Neural progenitor cell (in vitro differentiated cells): ENCODE measurements at regions not wholly inside any gene's neighbourhood (a gene's known extent, or its start where the extent isn't known, plus 50 kb on each side); places are given as distances from the start of the nearest gene placed in this dataset.

Experiments used
- DNase-seq: peaks from one replicate; pipeline ENCODE4 v3.0.0-alpha.2; 2016; ENCODE audit warnings: low spot score
- H2AFZ ChIP-seq: fragments of 200-600 bp; sonication (generic); replicated peaks from 2 replicates; pipeline ENCODE4 v1.6.1; 2016; ENCODE audit warnings: antibody characterized with exemption
- H3F3A ChIP-seq: fragments of 200-600 bp; sonication (generic); 2 replicates; pipeline ENCODE4 v1.6.1; 2016; ENCODE audit warnings: antibody characterized with exemption, low read depth
- H3K27ac ChIP-seq: fragments of 200-600 bp; sonication (generic); 2 replicates; pipeline ENCODE4 v1.5.1; 2016; ENCODE audit warnings: mild to moderate bottlenecking
- H3K27me3 ChIP-seq: fragments of 200-600 bp; sonication (generic); 2 replicates; pipeline ENCODE4 v1.6.1; 2016; ENCODE audit warnings: mild to moderate bottlenecking, moderate library complexity
- H3K36me3 ChIP-seq: fragments of 200-600 bp; sonication (generic); 2 replicates; pipeline ENCODE4 v1.5.1; 2016
- H3K4me1 ChIP-seq: fragments of 200-600 bp; sonication (generic); 2 replicates; pipeline ENCODE4 v1.6.1; 2016; ENCODE audit warnings: mixed run types
- H3K4me2 ChIP-seq: fragments of 200-600 bp; sonication (generic); 2 replicates; pipeline ENCODE4 v1.6.1; 2016
- H3K4me3 ChIP-seq: fragments of 200-600 bp; sonication (generic); 2 replicates; pipeline ENCODE4 v1.5.1; 2016
- H3K79me2 ChIP-seq: fragments of 200-600 bp; sonication (generic); 2 replicates; pipeline ENCODE4 v1.6.1; 2016; ENCODE audit warnings: low read depth
- H3K9ac ChIP-seq: fragments of 200-600 bp; sonication (generic); 2 replicates; pipeline ENCODE4 v1.6.1; 2016
- H3K9me3 ChIP-seq: fragments of 200-600 bp; sonication (generic); 2 replicates; pipeline ENCODE4 v1.5.1; 2016; ENCODE audit warnings: low read depth
- H4K20me1 ChIP-seq: fragments of 200-600 bp; sonication (generic); 2 replicates; pipeline ENCODE4 v1.6.1; 2016; ENCODE audit warnings: low read depth
- H3K27ac Mint-ChIP-seq: 3 replicates; pipeline ENCODE4 v1.8.0; 2021; ENCODE audit warnings: mixed read lengths
- H3K27me3 Mint-ChIP-seq: 2 replicates; pipeline ENCODE4 v1.8.0; 2022; ENCODE audit warnings: low read depth, mild to moderate bottlenecking, inconsistent platforms, moderate library complexity, mixed read lengths; ENCODE audit not compliant: insufficient read depth
- H3K36me3 Mint-ChIP-seq: 3 replicates; pipeline ENCODE4 v1.8.0; 2021; ENCODE audit warnings: mixed read lengths
- H3K4me1 Mint-ChIP-seq: 3 replicates; pipeline ENCODE4 v1.8.0; 2021; ENCODE audit warnings: mixed read lengths
- H3K4me3 Mint-ChIP-seq: 3 replicates; pipeline ENCODE4 v1.8.0; 2021; ENCODE audit warnings: mild to moderate bottlenecking, moderate library complexity, mixed read lengths
- H3K9me3 Mint-ChIP-seq: 3 replicates; pipeline ENCODE4 v1.8.0; 2020; ENCODE audit warnings: mixed read lengths
- CTCF ChIP-seq: fragments of 200-600 bp; sonication (generic); IDR thresholded peaks from 2 replicates; pipeline ENCODE4 v1.5.1; 2017; ENCODE audit warnings: antibody characterized with exemption, mild to moderate bottlenecking
- EZH2 ChIP-seq: fragments of 200-600 bp; sonication (generic); IDR thresholded peaks from 2 replicates; pipeline ENCODE4 v1.6.1; 2017; ENCODE audit warnings: antibody characterized with exemption, mild to moderate bottlenecking, moderate library complexity
- EZH2phosphoT487 ChIP-seq: fragments of 200-600 bp; sonication (generic); IDR thresholded peaks from 2 replicates; pipeline ENCODE4 v1.6.1; 2017; ENCODE audit warnings: antibody characterized with exemption

GRCh38 chr6:103983011-103983410, 876.7 kb downstream of the HACE1 start:
- no peaks in the 10 kb centered on the region for H3K9me3 ChIP-seq
- H3K4me3 ChIP-seq = no peak overlapping the region
- H3K27ac ChIP-seq = no peak overlapping the region
- no peaks in the 10 kb centered on the region for H3K4me1 Mint-ChIP-seq
- peaks cover 4% of the 10 kb centered on the region for H3K9me3 Mint-ChIP-seq
- H3K9ac ChIP-seq = no peak overlapping the region
- H3K4me2 ChIP-seq = no peak overlapping the region
- peaks cover 3% of the 10 kb centered on the region for H3K4me1 ChIP-seq
- H3K27me3 Mint-ChIP-seq = no peaks in the 10 kb centered on the region
- no peak overlapping the region for H3K4me3 Mint-ChIP-seq
- no peak overlapping the region for H3K27ac Mint-ChIP-seq
- no peaks in the 10 kb centered on the region for H3K79me2 ChIP-seq
- no peaks in the 10 kb centered on the region for H4K20me1 ChIP-seq
- H3K36me3 Mint-ChIP-seq = no peaks in the 10 kb centered on the region
- no peak for TF ChIP-seq CTCF
- no peak for TF ChIP-seq EZH2
- TF ChIP-seq EZH2phosphoT487 = no peak
- no peak overlapping the region for H2AFZ ChIP-seq
- DNase-seq = no peak
- no peaks in the 10 kb centered on the region for H3F3A ChIP-seq
- H3K36me3 ChIP-seq = no peaks in the 10 kb centered on the region
- H3K27me3 ChIP-seq = no peaks in the 10 kb centered on the region

GRCh38 chr6:103982574-103982973, 877.1 kb downstream of the HACE1 start:
- no peak overlapping the region for H2AFZ ChIP-seq
- no peaks in the 10 kb centered on the region for H3K36me3 ChIP-seq
- no peaks in the 10 kb centered on the region for H3K9me3 ChIP-seq
- Mint-ChIP-seq H3K4me3 (no peak overlapping the region), H3K27ac (no peak overlapping the region), H3K4me1 (no peaks in the 10 kb centered on the region), H3K36me3 (no peaks in the 10 kb centered on the region), H3K27me3 (no peaks in the 10 kb centered on the region), H3K9me3 (peaks cover 4% of the 10 kb centered on the region)
- no peaks in the 10 kb centered on the region for H3F3A ChIP-seq
- no peaks in the 10 kb centered on the region for H3K79me2 ChIP-seq
- H3K4me2 ChIP-seq = no peak overlapping the region
- H3K4me3 ChIP-seq = no peak overlapping the region
- no peak for DNase-seq
- no peaks in the 10 kb centered on the region for H3K27me3 ChIP-seq
- no peaks in the 10 kb centered on the region for H4K20me1 ChIP-seq
- peaks cover 3% of the 10 kb centered on the region for H3K4me1 ChIP-seq
- H3K27ac ChIP-seq = no peak overlapping the region
- no peak overlapping the region for H3K9ac ChIP-seq
- TF ChIP-seq CTCF (no peak), EZH2 (no peak), EZH2phosphoT487 (no peak)

- H3K4me1 Mint-ChIP-seq = no peaks in the 10 kb centered on the region
- DNase-seq = no peak
- Histone ChIP-seq H3K9ac (no peak overlapping the region), H3K27me3 (no peaks in the 10 kb centered on the region), H3K9me3 (no peaks in the 10 kb centered on the region), H3F3A (no peaks in the 10 kb centered on the region), H4K20me1 (no peaks in the 10 kb centered on the region), H3K79me2 (no peaks in the 10 kb centered on the region), H2AFZ (no peak overlapping the region), H3K36me3 (no peaks in the 10 kb centered on the region), H3K4me1 (no peaks in the 10 kb centered on the region), H3K4me2 (no peak overlapping the region), H3K27ac (no peak overlapping the region), H3K4me3 (no peak overlapping the region)
- TF ChIP-seq EZH2phosphoT487 (no peak), EZH2 (no peak), CTCF (no peak)
- H3K27me3 Mint-ChIP-seq = no peaks in the 10 kb centered on the region
- H3K36me3 Mint-ChIP-seq = no peaks in the 10 kb centered on the region
- no peak overlapping the region for H3K27ac Mint-ChIP-seq
- peaks cover 4% of the 10 kb centered on the region for H3K9me3 Mint-ChIP-seq
- H3K4me3 Mint-ChIP-seq = no peak overlapping the region
Observed at GRCh38 chr6:103979308-103979707, 880.4 kb downstream of the HACE1 start.

GRCh38 chr6:103937389-103937788, 922.3 kb downstream of the HACE1 start:
- H3K4me2 ChIP-seq = no peak overlapping the region
- no peaks in the 10 kb centered on the region for H3K9me3 ChIP-seq
- no peak for DNase-seq
- no peak overlapping the region for H3K9ac ChIP-seq
- no peaks in the 10 kb centered on the region for H3K36me3 ChIP-seq
- H3K4me1 ChIP-seq = no peaks in the 10 kb centered on the region
- no peaks in the 10 kb centered on the region for H3K79me2 ChIP-seq
- TF ChIP-seq CTCF (no peak), EZH2phosphoT487 (no peak), EZH2 (no peak)
- H3K4me3 ChIP-seq = no peak overlapping the region
- no peaks in the 10 kb centered on the region for H4K20me1 ChIP-seq
- no peaks in the 10 kb centered on the region for H3K27me3 Mint-ChIP-seq
- H3F3A ChIP-seq = no peaks in the 10 kb centered on the region
- peaks cover 11% of the 10 kb centered on the region for H3K9me3 Mint-ChIP-seq
- peaks cover 2% of the 10 kb centered on the region for H3K4me1 Mint-ChIP-seq
- H3K4me3 Mint-ChIP-seq = no peak overlapping the region
- H3K27me3 ChIP-seq = no peaks in the 10 kb centered on the region
- no peak overlapping the region for H2AFZ ChIP-seq
- no peaks in the 10 kb centered on the region for H3K36me3 Mint-ChIP-seq
- H3K27ac Mint-ChIP-seq = no peak overlapping the region
- no peak overlapping the region for H3K27ac ChIP-seq
